COR-L47 (cell line): ENCODE measurements at regions not wholly inside any gene's neighbourhood (a gene's known extent, or its start where the extent isn't known, plus 50 kb on each side); places are given as distances from the start of the nearest gene placed in this dataset.

Experiments
- DNase-seq: peaks from one replicate; lab custom pipeline; 2025; lab: John Stamatoyannopoulos, UW

DNA sequence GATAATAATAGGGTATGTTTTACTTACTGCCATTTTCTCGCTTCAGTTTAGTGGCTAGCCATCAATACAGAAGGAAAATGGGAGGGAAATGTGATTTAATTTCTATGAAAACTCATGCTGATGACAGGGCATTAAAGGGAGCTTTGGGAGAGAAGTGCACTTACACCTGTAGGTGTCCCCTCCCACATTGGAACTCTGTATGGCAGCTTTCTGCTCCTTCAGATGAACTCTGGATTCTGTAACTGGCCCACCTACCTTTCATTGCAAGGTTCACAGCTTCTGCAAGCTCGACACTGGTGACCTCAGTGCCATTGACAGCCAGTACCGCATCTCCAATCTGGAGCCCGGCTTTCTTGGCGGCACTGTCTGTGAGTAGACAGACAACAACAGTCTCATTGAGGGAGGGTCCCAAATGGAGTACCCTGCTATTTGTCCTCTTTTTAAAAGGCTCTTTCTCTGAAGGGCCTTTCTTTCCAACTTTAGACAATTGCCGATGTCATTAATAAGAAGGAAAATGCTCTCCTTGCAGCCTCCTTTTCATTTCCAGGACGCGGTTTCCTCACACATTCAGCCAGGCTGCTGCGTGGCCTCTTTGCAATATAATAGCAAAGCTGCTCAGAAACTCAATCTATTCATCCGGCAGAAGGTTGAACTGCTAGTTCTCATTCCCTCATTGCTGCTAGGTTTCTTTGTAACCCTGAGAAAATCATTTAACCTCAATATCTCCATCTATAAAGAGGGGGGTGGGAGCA, 63.6 kb downstream of the NUDT12 start:
- no peak for DNase-seq

DNA sequence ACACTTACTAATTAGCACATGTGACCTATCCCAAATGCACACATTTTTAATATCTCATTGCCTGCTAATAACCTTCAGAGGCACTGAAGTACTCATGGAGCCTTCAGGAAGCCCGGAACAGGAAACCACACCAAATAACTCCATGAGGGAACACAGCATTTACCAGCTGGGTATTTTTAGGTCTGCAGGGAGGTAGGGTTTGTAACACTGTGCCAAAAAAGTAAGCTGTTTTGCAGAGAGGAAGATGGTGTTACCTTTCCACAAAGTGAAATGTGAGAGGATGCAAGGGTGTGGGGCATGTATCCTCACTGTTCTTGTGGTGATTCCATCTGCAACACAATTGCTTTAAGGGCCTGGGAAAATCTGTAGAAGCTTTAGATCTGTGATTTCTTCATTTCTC, 64.4 kb downstream of the NUDT12 start:
- no peak for DNase-seq

DNA sequence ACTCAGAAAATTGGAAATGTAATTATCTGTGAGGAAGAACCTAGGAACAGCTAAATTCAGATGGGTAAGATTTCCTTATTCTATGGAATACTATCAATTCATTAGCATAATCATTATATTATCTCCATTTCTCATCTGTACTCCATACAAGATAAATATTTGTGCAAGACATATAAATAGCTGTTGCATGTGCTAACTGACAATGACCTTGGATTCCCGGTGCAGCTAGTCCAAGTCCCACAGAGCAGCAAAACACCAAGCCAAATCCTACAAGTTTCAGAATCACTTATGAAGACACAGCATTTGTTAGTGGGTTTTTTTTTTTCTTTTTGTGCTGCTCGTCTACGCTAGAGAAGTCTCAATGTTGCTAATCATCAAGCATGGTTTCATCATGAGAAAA, 64.8 kb downstream of the NUDT12 start:
- DNase-seq, result no peak

DNA sequence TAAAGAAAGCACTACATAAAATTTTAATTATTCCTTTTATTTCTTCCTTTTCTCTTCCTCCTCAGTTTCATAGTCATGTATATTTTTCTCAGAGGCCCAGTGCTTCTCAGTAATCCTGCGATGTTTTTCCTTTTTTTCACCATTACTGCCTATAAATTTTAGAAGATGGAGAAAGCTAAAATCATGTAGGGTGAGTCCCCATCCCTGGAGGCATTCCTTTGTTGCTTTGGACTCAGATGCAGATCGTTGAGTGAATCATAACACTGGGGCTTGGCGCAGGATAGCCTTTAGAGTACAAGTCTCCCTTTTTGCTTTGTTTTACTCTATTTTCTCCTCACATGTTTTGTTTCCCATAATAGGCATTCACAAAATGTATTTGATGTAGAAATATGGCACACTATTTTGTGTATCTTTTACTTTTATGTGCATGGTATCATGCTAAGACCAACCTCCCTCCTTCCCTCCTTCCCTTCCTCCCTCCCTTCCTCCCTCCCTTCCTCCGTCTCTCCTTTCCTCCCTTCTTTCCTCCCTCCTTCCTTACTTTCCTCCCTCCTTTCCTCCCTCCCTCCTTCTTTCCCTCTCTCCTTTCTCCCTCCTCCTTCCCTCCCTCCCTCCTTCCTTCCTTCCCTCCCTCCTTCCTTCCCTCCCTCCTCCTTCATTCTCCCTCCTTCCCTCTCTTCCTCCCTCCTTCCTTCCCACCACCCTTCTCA, 72.4 kb downstream of the NUDT12 start:
- no peak for DNase-seq

DNA sequence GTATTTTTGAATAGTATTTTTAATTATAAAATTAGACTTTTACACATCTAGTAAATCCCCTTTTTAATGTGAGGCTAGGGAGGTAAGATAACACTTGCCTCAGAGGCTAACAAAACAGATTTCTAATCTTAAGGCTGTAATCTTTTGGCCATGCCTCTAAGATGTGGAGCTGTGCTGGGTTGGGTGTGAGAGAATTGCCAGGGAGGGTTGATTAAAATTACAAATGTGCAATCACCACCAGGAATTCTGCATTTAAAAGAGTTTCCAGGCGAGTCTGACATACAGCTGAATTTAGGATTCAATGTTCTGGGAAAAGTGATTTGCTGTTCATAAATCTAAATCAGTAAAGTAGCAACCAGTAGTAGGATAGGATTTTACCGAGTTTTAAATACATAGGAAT, 73.3 kb downstream of the NUDT12 start:
- no peak for DNase-seq

DNA sequence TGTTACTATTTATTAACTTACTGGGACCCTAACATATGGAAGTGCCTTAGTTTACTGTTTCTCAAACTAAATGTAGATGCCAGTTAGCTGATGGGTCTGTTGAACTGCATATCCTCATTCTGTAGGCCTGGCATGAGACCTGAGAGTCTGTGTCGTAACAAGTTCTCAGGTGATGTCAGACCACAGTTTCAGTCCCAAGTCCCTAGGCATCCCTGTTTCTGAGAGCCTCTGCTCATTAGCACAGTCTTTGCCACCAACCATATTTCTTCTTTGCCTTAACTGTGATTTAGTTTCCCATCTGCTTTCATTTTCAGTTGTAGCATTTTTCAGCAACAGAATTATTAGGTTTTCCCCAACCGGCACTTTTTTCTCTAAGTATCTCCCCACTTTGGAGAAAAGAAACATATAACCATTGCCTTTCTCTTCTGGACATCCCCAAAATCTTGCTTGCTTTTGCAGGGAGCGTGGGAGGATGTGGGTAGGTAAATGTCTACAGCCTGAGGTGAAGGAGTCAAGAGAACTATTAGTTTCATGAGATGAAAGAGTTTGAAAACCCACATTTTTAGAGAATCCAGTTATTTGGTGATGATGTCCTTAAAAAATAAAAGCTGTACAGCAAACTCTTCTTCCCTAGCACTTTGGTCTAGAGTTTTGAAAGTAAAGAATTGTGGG, 74.6 kb downstream of the NUDT12 start:
- no peak for DNase-seq

DNA sequence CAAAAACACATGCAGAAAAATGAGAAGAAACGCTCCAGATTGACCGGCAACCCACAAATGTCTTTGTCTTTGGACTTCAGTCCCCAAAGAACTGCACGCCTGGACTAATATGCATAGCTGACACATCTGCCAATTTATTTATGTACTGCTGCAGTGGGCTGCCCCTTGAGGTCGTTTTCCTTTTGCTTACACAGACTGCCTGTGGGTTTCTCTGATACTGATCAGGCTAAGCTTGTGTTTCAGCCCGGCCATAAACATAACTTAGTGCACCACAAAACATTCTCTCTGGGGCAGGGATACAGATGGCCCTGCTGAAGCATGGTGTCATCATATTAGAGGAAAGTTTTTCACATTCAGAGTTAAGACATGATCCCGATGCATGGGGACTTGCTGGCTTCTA, 75.4 kb downstream of the NUDT12 start:
- DNase-seq, result no peak

DNA sequence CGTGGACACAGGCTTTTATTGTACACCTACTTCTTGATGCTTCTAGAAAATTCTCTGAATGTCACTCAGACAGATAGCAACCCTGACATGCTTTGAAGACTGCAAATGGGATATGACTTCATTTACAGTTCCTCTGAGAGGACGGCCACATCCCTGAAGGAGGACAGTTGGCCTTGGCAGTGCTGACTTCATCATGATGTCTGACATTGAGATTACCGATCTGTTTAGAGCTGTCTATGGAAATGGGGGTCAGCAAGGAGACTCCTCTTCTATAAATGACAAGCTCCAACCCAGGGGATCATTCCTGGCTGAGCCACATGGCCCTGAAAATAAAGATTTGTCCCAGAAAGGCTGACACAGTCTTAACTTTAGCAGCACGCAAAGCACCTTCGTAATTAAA, 75.8 kb downstream of the NUDT12 start:
- DNase-seq, result no peak

DNA sequence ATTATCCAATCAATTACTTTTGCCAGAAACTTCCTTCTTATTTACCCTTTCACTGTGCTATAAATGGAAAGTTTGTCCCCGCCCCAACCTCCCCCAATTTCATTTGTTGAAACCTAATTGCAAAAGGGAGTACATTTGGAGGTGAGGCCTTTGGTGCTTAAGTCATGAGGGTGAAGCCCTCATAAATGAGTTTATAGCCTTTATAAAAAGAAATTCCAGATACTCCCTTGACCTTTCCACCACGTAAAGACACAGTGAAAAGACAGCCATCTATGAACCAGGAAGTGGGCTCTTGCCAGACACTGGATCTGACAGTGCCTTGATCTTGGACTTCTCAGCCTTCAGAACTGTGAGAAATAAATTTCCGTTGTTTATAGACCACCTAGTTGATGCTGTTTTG, 82.3 kb downstream of the NUDT12 start:
- DNase-seq, result no peak

DNA sequence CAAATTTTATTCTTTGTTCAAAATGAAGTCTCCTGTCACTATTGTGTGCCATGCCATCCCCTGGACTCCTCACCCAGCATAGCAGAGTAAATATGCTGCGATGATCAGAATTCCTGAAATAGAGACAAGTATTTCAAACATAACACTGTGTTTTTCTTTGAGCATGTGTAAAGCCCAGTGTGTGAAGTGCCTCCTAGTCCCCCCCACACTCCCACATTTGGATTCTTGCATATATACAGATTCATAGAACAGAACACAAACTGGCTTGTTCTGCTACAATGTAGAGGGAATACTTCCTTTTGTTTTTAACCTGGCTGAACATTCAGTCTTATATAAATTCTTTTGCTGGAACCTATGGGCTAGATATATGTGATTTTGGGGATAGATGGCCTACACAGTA, 84.9 kb downstream of the NUDT12 start:
- DNase-seq, result no peak

DNA sequence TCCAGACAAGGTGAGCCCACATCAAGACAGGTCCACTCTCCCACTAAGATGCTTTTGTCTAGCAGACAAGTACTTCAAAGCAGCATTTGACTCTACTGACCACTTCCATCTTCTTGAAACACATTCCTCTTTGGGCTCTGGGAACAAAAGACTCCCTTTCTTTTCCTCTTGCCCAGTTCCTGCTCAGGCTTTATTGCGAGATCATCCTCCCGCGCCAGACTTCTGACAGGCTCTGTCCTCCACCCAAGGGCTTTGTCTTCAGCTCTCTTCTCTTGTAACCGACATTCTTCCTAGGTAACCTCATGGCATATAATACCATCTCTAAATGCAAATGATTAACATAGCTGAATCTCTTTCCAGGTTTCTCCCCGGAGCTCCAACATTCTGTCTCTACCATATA, 85.8 kb downstream of the NUDT12 start:
- DNase-seq, result no peak

DNA sequence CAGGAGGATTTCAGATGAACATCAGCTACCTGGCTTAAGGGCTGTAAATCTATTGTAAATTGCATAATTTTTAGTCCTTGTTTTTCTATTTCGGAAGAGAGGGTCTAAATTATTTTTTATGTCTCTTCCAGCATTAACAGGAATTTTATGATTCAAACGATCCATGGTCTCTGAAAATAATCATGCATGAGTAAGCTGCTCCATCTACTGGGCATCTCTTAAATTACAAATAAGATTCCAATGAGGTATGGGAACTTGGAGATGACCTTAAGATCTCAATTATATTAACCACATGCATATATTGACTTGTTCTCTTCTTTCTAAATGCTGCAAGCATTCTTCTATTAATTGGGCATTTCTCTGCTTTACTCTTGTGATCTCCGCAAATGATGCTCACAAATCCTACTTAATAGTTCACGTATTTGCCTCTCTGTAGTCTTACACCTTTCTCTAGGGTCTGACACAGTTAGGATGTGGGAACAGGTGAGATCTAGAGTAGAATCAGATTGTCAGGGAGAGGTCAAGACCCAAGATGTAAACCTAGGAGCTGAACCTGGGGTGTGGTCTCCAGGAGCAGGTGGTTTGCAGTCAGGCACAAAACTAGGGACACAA, 86.9 kb downstream of the NUDT12 start:
- DNase-seq, result peak; percentile 49

DNA sequence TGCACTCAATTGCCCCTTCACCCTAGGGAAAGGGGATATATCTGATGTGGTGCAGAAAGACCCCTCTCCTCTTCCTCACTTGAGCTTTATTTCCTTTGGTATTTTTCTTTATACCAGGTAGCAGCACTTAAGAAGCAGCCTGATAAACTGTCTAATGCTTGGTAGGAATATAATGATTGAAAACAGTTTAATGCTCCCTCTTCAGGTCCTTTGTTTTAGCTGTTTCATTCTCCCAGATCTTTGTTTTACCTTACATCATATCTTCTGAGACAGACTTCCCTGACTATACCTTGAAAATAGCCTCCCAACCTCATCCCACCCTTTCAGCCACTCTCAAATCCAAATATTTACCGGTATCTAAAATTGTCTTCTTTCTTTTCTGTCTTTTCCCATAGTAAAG, 87.9 kb downstream of the NUDT12 start:
- no peak for DNase-seq

DNA sequence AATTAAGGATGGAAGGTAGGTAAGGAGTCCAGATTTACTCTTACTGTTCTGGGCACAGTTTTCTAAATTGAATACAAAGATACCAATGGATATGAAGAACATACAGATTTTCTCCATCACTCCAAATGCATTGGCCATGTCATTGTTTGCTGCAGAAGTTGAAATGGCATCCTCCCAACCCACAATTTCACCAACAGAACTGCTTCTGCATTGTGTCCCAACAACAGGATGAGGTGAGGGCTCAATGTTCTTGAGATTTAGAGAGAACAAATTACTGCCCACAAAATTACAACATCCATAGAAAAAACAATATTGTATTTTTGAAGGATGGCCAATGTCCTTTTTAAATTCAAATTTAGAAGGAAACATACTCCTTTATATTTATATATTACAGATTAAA, 88.9 kb downstream of the NUDT12 start:
- DNase-seq, result no peak

DNA sequence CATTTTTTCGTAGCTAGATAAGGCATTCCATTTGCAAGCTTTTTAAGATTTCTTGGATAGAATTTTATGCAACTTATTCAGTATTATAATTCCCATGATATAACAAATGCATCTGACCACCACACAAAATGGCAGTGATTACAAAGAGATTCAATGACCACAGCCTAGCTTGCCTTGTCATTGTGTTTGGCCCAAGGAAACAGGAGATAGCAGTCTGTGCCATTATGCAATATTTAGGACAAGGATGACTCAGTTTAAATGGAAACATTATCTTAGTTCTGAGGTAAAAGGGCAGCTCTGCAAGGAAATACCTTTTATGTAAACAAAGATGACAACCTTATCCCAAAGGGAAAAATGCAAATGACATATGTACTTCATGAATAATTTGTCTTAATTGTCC, 89.8 kb downstream of the NUDT12 start:
- no peak for DNase-seq

DNA sequence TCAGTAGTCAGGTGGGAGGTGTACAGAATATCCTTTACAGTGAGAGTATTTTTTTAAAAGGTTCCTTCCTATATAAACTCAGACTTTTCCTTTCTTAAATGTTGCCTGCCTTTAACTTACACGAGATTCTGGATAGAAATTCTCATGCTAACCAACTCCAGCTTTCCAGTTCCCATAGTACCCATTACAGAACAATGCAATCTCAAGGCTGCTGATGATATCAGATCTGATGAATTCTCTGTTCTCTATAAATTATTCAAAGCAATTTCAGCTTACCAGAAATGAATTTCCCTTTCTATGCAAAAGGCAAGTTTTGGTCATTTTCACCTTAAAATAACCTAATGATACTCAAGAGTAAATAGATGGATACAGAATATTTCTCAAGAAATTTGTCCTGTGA, 90.3 kb downstream of the NUDT12 start:
- no peak for DNase-seq

DNA sequence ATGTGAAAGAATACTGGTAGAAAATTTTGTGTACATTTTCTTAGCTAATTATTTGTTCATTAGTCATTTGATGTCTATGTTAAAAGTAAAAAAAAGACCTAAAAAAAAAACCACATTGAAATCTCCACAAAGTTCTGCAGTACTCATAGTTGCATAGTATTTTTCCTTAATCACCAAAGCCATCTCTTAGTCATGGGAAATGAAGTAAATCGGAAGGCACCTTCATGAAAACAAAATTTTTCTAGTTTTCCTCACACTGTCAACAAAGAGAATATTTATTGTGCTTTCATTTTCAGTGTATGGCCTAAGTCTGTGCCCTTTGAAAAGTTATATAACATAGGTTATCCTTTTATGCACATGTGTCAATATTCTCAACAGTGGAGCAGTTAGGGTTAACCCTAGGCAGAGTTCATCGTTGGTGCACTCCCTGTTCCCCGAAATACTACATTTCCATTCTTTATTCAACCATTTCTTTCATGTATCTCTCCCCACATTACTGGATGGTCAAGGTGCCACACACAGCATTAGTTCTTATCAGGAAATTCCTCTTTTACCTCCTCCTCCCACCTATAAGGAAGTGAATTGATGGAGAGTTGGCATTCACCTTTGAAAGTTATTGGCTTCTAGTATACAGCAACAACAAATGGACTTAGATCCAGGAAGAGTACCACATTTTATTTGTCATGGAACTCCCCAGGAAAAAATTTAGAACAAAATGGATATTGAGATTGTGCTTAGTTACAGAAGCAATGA, 93.1 kb downstream of the NUDT12 start:
- no peak for DNase-seq

DNA sequence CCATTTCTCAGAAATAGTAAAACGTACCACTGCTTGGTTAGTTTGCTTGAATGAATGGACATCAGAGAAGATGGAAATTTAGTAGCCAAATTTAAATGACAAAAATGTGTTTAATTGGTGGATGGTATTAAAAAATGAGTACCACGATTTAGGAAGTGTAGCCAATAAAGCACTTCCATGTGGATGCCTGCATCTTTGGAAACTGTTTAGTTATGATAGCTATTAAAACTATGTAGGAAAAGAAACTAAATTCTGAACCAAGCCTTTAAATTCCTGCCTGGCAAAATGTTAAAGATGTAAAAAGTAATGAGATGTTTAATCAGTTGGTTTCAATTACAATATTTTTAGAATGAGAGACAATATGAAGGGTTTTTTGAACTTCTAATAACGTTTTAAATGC, 94.8 kb downstream of the NUDT12 start:
- DNase-seq, result no peak

DNA sequence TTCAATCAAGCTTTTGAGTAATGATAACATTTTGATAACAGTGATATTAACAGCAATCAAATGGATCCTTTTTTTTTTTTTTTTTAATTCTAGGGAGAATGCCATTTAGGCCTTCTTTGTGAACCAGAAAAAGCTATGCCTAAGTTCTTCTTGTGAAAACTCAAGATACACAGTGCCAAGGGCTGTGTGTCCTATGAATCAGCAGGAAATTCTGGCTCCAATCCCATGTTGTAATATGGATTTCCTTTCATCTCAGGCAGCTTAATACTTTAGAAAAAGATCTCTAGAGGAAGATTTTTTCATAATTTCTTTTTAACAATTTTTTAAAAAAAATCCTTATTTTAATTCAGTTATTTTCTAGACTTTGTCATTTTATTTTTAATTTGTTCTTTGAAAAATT, 96.1 kb downstream of the NUDT12 start:
- no peak for DNase-seq

DNA sequence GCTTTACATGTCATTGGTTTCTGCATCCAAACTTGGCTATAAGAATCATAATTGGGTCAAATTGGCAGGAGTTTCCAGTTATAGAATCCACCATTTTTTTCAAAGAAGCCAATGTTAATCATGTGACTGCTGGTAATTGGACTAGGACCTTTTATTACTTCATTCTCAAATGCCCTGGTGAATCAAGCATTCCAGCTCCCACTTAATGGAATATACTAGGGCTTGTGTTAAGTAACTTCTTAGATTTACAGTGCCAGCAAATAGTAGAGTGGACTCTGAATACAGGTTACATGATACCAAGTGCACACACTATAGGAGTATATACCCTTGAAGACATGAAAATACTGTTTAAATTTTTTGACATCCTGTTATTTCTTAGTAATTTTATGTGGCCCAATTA, 96.7 kb downstream of the NUDT12 start:
- DNase-seq, result no peak

DNA sequence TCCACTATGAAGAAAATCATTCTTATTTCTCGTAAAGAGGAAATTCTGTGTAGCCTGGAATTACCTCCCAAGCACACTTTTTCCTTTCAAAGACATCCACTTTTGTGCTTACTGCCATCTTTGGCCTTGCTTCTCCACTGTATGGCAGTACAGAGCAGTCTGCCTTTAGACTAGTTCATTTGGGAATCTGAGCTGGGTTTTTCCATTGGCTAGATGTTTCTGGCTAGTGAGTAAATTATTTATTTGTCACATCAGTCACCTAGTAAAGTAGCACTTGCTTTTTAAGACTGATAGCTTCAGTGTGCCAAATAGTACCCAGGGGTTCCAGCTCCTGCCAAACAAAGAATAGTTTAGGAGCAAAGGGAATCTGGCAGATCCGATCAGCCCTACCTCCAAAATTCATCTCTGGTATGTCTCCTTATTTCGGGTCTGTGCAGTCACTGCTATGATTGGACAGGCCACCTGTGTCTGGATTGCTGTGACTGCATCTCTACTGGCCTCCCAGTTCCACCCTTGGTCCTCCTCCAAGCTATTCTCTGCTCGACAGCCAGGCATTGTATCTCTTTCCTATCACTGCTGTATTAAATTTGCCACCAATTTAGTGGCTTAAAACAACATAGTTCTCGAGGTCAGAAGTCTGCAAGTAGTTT, 97.6 kb downstream of the NUDT12 start:
- DNase-seq, result no peak

DNA sequence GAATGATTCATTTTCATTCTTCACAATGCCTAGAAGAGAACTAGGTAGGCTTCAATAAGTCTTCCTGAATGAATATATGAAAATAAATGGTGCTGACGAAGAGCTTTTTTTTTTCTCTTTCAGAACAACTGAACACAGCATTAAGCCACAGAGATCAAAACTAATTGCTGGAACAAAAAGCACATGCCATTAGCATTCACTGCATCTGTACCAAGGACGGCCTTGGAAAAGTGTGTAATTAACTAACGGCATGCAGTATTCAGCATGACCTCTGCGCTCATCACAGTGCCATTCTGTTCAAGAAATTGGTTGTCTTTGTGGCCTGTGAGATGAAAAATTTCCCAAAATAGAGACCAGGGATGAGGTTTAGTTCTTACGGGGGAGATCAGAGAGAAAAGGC, 99.3 kb downstream of the NUDT12 start:
- DNase-seq, result no peak
